Prostate gland (tissue), 2 donors: ENCODE measurements at regions not wholly inside any gene's neighbourhood (a gene's known extent, or its start where the extent isn't known, plus 50 kb on each side); places are given as distances from the start of the nearest gene placed in this dataset.

Experiments
- DNase-seq: peaks from one replicate; pipeline ENCODE4 v3.0.0-alpha.2; 2019; ENCODE audit warnings: low spot score
- H3K27ac ChIP-seq, 2 donors: fragments of 200-600 bp; sonication (generic); 2 replicates each; pipeline ENCODE4 v1.5.1; 2017 to 2019
- H3K27me3 ChIP-seq: fragments of 200-600 bp; sonication (generic); replicated peaks from 2 replicates; pipeline ENCODE4 v1.5.1; 2019; ENCODE audit not compliant: insufficient read depth
- H3K36me3 ChIP-seq, 2 donors: fragments of 200-600 bp; sonication (generic); 1 replicate in 1 of 2; 2 replicates in 1 of 2; pipeline versions ENCODE4 v1.5.1 to v1.8.1; 2017 to 2019
- H3K4me1 ChIP-seq: fragments of 200-600 bp; sonication (generic); replicated peaks from 2 replicates; pipeline ENCODE4 v1.5.1; 2019
- H3K4me3 ChIP-seq, 2 donors: fragments of 200-600 bp; sonication (generic); 2 replicates each; pipeline ENCODE4 v1.5.1; 2017 to 2019
- H3K9me3 ChIP-seq: fragments of 200-600 bp; sonication (generic); 2 replicates; pipeline ENCODE4 v1.5.1; 2017
- CTCF ChIP-seq, 4 experiments: fragments of 200-600 bp in 2 of 4; fragments of 450-650 bp in 2 of 4; sonication (generic) in 2 of 4; IDR thresholded peaks; 1 replicate in 3 of 4; 2 replicates in 1 of 4; pipeline ENCODE4 v1.5.1; 2016 to 2019; ENCODE audit warnings: antibody characterized with exemption in 4 of 4, mild to moderate bottlenecking in 2 of 4, moderate library complexity in 2 of 4
- POLR2A ChIP-seq: fragments of 450-650 bp; IDR thresholded peaks from one replicate; pipeline ENCODE4 v1.6.1; 2016; ENCODE audit warnings: antibody characterized with exemption, mild to moderate bottlenecking
- POLR2AphosphoS5 ChIP-seq: sonication (generic); formaldehyde crosslinking; IDR thresholded peaks from one replicate; pipeline ENCODE4 v1.6.1; 2017; ENCODE audit warnings: antibody characterized with exemption
- WGBS: methylation state at CpG from one replicate; pipeline ENCODE4 v1.1.5; 2018; 5-methylcytosine and 5-hydroxymethylcytosine counted together
- intact Hi-C: fragments of 100-400 bp; cut with DNase I; formaldehyde crosslinking; loops from one replicate; pipeline ENCODE4 v1.14.2; 2022

GRCh38 chr1:60818969-60819701, 263.2 kb upstream of the NFIA start:
- no peak overlapping the region for H3K4me3 ChIP-seq
- H3K4me1 ChIP-seq: no peaks in the 10 kb centered on the region
- no peak for DNase-seq
- no peak overlapping the region for H3K27ac ChIP-seq
- no peaks in the 10 kb centered on the region for H3K27me3 ChIP-seq
- intact Hi-C loops: no loop called here
- 69% methylated on average over 4 of the region's 4 CpGs for WGBS
- TF ChIP-seq POLR2A (no peak), POLR2AphosphoS5 (no peak), CTCF (IDR thresholded peaks at IDR 0.05) (no peak)
- no peaks in the 10 kb centered on the region for H3K9me3 ChIP-seq
- no peaks in the 10 kb centered on the region for H3K36me3 ChIP-seq

- Histone ChIP-seq H3K36me3 (no peaks in the 10 kb centered on the region), H3K9me3 (no peaks in the 10 kb centered on the region), H3K4me3 (no peak overlapping the region), H3K27me3 (no peaks in the 10 kb centered on the region), H3K27ac (no peak overlapping the region), H3K4me1 (no peaks in the 10 kb centered on the region)
- TF ChIP-seq CTCF (IDR thresholded peaks at IDR 0.05) (no peak), POLR2AphosphoS5 (no peak), POLR2A (no peak)
- intact Hi-C loops: no loop called here
- DNase-seq: no peak
- 94% methylated on average over 3 of the region's 3 CpGs for WGBS
Measured at GRCh38 chr1:60813071-60813470, 269.3 kb upstream of the NFIA start.

GRCh38 chr1:60809204-60809980, 273.0 kb upstream of the NFIA start:
- intact Hi-C loops: no loop called here
- Histone ChIP-seq H3K4me3 (no peak overlapping the region), H3K27ac (no peak overlapping the region), H3K9me3 (no peaks in the 10 kb centered on the region), H3K4me1 (no peaks in the 10 kb centered on the region), H3K36me3 (no peaks in the 10 kb centered on the region), H3K27me3 (no peaks in the 10 kb centered on the region)
- DNase-seq: no peak
- TF ChIP-seq CTCF (IDR thresholded peaks at IDR 0.05): no peak
- TF ChIP-seq POLR2A: no peak
- TF ChIP-seq POLR2AphosphoS5: no peak
- WGBS: 60% methylated on average over 8 of the region's 8 CpGs

GRCh38 chr1:60808676-60809075, 273.7 kb upstream of the NFIA start:
- intact Hi-C loops: no loop called here
- H3K27me3 ChIP-seq: no peaks in the 10 kb centered on the region
- H3K9me3 ChIP-seq: no peaks in the 10 kb centered on the region
- WGBS: 91% methylated on average over 1 of the region's 1 CpG
- H3K36me3 ChIP-seq: no peaks in the 10 kb centered on the region
- no peak overlapping the region for H3K27ac ChIP-seq
- no peak for DNase-seq
- H3K4me1 ChIP-seq: no peaks in the 10 kb centered on the region
- TF ChIP-seq POLR2A: no peak
- TF ChIP-seq POLR2AphosphoS5: no peak
- no peak for TF ChIP-seq CTCF (IDR thresholded peaks at IDR 0.05)
- no peak overlapping the region for H3K4me3 ChIP-seq

- Histone ChIP-seq H3K9me3 (no peaks in the 10 kb centered on the region), H3K4me1 (no peaks in the 10 kb centered on the region), H3K36me3 (no peaks in the 10 kb centered on the region), H3K4me3 (no peak overlapping the region), H3K27me3 (no peaks in the 10 kb centered on the region), H3K27ac (no peak overlapping the region)
- DNase-seq: no peak
- 96% methylated on average over 2 of the region's 2 CpGs for WGBS
- TF ChIP-seq CTCF (IDR thresholded peaks at IDR 0.05) (no peak), POLR2A (no peak), POLR2AphosphoS5 (no peak)
- intact Hi-C loops: no loop called here
Measured at GRCh38 chr1:60802884-60803283, 279.5 kb upstream of the NFIA start.
